GM18861 (cell line): ENCODE measurements at regions not wholly inside any gene's neighbourhood (a gene's known extent, or its start where the extent isn't known, plus 50 kb on each side); places are given as distances from the start of the nearest gene placed in this dataset.

ENCODE experiments used
- ATAC-seq: cut with Tn5 transposase; IDR thresholded peaks from one replicate; pipeline ENCODE4 v1.9.1; 2021; ENCODE audit not compliant: unreplicated experiment

DNA sequence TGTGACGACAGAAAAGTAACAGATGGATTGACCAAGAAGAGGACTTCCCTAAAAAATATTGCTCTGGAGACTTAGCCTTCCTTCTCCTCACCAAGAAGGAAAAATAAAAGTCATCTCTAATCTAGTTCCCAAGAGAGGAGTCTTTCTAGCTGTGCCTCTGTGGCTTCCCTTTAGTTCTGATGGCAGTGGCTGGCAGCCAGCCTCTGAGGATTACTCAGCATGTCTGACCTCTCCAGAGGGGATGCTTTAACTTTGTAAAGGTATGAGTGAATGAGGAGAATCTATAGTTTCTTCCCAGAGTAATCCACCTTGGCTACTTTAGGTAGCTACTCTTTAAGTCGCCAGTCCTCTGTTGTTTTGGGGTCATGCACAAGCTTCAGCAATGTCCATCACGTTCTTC lies 163.9 kb upstream of the KIT start:
- ATAC-seq = no peak

DNA sequence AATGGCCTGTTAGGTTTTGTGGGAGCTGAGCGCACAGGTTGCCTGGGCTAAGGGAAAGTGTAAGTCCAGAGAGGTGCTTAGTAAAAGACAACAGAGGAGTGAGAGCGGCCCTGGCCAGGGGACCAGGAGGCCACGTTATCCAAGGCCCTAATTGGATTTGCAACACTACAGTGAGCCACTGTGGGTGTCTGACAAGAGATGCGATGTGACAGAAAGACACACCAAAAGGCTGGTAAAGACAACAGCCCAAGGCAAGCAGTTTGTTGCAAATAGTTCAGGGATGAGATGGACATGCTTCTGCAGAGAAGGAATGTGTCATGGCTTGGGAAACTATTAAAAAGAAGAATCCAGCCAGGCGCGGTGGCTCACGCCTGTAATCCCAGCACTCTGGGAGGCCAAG lies 162.7 kb upstream of the KIT start:
- ATAC-seq = no peak

DNA sequence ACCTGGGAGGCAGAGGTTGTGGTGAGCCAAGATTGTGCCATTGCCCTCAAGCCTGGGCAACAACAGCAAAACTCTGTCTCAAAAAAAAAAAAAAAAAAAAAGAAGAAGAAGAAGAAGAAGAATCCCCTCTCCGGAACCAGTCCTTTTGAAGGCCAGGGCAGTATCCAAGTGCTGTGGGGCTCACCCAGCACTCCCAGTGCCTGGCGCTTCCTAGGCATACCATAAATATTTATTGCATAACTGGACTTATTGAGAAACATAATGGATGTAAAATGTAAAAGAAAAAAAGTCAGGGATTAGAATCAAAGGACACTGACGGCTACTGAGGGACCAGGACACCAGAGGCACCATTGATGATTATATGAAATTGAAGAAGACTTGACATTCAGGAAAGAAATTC lies 162.1 kb upstream of the KIT start:
- no peak for ATAC-seq

DNA sequence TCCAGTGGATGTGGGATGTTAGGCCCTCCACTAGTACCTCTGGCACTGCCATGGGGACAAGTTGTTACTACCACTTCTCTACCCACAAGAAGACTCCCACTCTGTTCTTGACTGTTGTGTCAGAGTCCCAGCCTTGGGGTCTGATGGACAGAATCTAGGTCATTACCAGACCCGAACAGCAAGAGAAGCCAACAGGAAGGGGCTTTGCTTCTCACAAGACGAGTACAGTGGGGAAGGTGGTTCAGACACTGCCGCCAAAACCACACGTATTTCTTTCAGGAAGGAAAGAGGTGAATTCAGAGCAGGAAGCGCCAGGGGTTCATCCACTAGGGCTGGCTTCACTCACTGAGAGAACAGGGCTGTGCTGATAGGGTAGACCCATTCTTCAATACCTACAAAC lies 161.3 kb upstream of the KIT start:
- ATAC-seq = no peak

DNA sequence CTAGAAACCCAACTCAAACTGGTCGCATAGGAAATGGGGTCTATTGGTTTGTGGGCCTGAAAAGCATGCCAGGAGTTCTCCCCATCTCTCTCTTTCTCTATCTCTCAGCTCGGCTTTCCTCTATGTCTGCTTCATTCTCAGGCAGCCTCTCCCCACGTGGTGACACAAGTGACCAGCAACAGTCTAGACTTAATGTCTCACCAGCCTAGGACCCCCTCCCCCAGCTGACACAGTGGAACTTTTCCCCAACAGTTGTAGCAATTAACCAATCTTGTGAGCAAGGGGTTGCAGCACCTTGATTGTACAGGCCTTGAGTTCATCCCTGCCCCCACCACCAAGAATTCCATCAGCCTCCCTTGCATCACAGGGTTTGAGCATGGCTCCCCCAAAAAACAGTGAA lies 159.8 kb upstream of the KIT start:
- ATAC-seq = no peak

DNA sequence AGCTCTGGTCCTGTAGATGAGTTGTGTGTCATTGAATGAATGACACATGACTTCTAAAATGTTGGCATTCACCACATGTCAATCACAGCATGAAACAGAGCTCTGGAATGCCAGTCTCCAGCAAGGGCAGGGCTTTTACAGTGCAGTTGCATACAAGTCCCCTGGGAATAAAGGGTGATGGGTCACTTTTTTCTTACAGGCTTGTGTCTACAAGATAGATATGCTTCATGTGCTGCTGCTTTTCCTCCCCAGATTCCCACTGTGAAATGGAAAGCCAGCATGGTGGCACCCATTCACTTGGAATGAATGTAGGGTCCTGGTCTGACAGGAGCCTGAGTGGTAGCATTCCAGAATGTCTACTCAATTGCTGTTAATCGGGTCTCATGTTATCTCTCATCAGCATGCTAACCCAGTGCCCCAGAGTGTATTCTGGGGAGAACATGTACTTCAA lies 159.1 kb upstream of the KIT start:
- ATAC-seq = no peak

DNA sequence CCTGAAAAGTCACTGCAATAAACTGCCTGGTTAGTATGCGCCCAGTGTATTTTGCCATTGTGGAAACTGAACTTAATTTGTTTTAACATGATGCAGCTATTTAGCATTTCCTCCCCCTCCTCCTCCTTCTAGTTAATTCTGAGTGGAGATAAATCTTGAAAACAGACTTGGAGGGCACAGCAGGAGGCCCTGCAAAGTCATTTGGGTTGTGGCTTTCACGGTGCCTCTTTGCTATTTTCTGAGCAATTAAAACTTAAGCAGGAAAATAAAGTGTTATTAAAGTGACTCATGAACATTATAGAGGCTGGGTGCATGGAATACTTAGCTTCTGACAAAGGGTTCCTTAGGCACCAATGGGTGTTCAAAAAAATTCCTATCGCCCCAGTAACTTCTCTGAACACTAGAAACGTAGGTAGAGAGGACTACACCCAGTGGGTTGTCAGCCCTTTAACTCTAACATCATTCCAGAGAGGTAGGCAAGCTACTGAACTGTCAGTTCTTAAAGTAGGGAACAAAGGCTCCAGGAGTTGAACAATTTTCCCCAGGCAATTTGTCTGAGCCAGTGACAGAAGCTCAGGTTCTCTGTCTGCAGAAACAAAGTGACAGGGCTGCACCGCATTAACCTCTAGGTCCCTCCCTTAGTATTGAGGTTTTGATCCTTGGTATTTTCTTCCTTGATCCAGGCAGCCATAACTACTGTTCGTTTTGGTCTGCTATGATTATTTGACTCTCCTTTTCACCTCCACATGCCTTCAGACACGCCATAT lies 158.3 kb upstream of the KIT start:
- no peak for ATAC-seq

DNA sequence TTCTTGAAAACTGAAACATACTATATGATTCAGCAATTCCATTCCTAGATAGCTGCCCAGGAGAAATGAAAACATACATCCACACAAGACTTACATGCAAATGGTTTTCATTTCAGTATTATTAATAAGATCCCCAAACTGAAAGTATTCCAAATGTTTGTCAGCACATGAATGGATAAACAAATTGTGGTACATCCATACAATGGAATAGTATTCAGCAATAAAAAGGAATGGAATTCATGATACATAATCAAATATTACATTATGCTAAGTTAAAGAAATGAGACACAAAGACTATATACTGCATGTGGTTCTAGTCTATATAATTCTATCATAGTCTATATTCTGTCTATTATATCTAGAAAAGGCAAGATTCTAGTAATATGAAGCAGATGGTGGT lies 152.4 kb upstream of the KIT start:
- no peak for ATAC-seq

DNA sequence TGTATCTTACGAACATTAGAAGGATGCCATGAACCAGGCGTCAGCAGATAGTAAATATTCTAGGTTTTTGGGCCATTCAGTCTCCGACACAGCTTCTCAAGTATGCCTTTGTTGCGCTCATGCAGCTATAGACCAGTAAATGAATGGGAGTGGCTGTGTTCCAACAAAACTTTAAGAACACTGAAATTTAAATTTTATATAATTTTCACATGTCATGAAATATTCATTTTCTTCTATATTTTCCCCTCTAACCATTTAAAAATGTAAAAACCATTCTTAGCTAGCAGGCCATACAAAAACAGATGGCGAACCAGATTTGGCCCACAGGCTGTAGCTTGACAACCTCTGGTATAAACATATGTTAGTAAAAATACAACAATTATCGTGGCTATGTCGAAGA lies 151.8 kb upstream of the KIT start:
- ATAC-seq = no peak

DNA sequence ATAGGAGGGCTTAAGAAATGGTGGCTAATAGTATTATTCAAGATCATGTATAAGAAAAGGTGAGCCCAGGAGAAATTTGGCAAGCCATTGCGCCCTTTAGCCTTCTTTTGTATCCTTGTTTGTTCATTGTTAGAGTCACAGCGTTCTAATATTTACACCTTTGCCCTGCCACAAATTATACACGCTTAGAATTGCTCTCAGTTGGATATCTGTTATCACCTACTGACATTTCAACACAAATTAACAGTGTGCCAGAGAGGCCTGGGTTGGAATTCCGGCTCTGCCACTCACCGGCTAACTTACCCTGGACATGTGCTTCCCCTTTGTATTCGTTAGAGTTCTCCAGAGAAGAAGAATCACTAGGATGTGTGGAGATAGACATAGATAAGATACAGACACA lies 148.7 kb upstream of the KIT start:
- ATAC-seq = no peak

DNA sequence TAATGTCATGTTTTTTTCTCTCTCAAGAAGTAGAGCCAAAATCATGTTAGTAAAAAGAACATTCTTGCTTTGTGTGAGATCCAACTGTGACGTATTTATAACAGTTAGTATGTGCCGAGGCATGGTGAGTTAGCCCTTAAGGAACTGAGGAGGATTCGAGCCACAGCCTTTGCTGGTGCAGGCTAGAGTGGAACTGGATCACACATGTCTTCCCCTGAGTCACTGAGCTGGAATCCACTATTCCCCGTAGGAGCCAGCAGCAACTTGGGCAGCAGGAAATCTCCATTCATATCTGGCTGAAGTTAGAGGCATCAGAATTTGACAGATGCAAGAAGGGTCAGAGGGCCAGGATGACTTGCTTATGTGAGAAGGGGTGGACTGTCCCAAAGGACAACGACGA lies 144.6 kb upstream of the KIT start:
- ATAC-seq = no peak

DNA sequence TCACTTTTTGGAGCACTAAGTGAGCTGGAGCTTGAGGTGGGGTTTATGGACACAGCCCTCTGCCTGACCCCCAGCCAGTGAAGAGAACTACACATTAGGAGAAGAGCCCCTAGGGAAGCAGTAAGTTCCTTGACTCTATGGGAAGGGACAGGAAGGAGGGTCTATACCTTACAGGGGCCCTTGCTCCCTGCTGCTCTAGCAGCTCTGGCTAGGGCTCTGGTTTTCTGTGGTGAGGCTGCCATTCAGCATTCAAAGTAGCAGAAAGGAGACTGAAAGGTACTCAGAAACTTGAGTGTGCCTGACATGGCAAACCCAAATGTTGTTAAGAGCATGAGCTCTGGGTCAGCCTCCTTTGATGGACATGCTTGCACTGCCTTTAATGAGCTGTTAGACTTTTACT lies 144.0 kb upstream of the KIT start:
- no peak for ATAC-seq

DNA sequence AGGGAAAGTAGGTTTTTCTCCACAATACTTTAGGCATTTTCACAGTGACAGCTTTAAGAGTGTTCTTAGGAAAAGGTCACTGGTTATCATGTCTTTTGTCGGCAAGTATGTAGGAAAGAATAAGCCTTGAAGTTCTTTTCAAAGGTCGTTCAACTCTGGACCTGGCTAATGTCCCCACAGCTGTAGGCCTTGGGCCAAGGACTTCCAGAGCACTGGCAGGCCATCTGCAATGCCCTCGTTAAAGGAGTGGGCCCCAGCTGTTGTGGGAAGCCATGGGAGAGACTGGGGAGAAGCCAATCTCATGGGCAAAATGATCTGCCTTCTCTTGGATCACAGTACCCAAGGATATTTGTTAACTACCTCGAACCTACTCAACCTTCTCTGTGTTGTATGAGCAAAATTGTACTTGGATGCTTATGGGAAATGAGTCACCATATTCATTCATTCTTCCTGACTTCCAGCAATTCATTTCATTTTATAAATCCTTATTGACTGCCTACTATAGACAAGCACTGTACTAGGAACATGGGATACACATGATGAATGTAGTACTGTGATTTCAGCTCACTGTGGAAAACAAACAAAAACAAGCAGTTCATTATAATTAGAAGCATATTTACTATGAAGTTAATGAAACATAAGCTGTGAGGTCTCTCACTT lies 141.1 kb upstream of the KIT start:
- ATAC-seq = no peak

DNA sequence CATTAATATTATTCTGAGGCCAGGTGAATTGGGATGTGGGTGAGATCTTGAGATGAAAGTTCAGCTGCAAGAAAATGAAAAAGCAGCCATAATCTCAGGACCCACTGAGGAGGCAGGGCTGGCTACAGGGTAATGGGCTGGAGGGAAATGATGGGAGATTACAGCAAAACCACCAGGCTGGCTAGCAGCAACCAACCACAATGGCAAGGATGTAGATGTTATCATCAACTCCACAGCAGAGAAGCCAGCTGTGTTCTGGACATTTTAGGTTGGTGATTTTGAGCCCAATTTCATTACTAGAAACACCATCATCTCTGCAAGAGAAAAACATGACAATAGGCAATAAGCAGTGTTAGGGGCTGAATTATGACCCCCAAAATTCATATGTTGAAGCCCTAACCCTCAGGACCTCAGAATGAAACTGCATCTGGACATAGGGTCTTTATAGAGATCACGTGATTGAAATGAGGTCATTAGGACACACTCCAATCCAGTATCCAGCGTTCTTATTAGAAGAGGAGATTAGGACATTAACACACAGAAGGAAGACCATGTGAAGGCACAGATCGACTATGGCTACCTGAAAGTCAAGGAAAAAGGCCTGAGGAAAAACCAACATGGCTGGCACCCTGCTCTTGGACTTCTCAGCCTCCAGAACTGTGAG lies 139.8 kb upstream of the KIT start:
- ATAC-seq = no peak

DNA sequence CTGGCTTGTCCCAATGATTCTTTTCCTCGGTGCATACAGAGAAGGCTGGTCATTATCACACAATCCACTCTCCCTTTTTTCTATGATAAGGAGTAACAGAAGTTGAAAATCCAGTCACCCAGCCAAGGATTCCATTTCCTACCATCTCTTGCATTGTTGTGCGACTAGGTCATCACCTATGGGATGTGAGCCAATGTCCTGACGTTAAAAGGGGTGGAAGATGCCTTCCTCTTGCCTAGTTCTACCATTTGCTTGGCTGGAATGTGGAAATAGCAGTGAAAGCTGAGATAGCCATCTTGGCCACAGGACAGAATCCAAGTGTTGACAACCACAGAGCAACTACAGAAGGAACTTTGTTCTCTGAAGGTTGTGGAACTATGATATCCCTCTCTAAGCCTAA lies 132.2 kb upstream of the KIT start:
- no peak for ATAC-seq

DNA sequence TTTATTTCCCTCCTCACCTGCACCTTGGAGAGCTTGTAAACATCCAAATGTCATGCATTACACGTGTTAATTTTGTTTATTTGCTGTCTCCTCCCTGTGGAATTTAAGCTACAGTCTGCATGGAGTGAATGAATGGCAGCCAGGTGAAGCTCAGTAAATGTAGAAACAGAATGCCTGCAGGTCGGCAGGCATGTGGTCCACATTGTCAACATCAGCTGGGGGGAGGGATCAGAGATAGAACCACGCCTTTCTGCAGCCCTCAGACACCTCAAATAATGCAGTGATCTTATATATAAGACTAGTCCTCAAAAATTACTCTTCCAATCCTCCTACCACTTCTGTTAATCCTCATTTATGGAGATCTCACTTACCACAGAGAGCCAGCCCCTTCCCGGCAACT lies 131.2 kb upstream of the KIT start:
- ATAC-seq = no peak

DNA sequence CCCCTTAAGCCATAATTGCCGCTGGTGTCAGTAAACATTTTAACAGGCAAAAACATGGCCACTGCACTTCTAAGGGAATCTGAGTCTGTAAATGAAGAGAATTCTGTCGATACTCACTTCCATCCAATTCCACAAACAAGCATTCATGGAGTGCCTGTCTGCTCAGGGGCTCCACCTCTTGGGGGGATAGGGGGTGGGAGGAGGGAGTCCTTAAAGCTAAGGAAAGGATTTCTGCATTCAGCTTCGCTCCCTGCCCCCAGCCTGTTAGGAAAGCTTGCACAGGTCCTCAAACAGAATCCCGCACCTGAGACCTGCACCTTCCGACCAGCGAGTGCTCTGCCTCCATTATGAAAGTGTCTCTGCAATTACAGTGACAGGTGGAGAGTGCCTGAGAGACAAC lies 130.2 kb upstream of the KIT start:
- no peak for ATAC-seq

DNA sequence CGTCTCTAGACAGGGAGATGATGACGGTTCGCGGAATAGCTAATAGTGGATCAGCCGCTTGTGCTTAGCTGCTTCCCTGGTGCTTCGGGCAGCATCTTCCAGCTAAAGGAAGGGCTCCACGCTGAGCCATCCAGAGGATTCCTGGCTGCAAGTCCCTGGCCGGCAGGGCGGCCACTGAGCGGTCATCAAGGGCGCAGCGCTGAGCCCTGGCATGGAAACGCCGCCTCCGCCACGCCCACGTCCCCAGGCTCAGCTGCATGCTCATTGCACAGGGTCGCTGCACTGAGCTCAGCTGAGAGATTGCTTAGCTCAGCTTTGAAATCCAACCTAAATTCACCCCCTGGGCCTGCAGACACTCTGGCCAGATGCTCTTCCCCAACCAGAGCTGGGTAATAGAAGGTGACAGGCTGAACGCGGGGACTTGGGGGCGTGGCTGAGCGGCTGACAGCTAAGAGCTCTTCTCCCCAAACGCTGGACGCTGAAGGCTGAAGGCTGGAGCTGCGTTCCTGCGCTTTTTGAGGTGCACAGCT lies 118.2 kb upstream of the KIT start:
- ATAC-seq = no peak

DNA sequence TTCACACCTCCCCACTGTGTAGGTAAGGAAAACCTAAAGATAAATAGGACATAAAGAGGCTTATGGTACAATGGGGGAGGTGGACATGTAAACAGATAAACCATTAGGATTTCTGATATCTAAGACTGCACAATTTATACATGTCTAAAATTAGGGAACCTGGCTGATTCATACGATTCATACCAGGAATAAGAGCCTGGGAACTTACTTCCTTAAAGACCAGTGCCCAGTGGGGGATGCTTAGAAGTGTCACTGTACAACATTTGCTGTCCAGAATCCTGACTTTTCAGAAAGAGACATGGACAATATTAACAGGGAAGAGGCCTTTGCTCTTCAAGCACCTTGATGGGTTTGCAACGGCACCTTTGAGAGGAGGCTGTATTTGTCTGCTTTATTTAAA lies 116.8 kb upstream of the KIT start:
- ATAC-seq = no peak

DNA sequence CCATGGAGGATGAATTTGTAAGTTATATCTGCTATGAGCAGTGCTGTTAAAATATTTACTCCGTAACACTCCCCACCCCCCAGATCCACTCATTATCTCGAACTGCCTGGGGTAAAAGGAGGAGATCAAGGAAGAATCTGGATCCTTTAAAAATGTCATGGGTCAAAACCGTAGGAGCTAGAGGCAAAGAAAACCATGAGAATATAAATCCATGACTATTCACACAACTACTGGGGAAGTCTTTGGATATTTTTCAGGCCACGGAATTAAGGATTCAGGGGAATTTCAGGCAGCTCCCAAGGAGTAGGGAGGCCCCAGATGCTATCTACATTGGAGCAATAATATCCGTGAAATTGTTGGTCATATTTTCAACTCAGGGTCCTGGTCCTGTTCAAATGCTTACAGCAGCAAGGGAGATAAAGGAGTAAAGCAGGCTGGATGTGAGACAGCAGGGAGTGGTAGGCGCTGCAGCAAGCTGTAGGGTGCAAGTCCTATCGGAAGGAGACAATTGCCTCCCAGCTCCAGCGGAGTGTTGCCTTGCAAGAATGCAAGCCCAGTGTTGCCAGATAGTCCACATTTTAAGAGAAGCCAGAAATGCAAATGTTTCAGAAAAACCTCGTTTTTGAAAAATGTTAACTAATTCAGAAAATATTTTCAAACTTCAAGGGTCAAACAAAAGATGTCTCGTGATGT lies 116.2 kb upstream of the KIT start:
- no peak for ATAC-seq

DNA sequence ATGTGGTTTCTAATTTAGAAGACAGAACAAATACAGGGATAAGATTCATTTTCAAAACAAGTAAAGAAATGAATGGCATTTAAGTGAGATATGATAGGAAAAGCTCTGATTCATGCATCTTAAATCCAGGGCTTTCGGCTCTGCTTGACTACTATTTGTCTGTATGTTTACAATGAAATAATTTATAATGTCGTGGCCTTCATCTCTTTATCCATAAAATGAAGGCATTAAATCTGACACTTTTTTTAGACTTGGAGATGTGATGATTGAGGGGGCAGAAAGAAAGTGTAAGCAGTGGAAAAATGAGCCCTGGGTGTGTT lies 115.7 kb upstream of the KIT start:
- ATAC-seq = no peak
